Naive thymus-derived CD4-positive, alpha-beta T cell (primary cell): ENCODE measurements at regions not wholly inside any gene's neighbourhood (a gene's known extent, or its start where the extent isn't known, plus 50 kb on each side); places are given as distances from the start of the nearest gene placed in this dataset.

ENCODE experiments used
- ATAC-seq: fragments of 150-1000 bp; cut with Tn5 transposase; 2 replicates; pipeline ENCODE4 v1.10.0; 2021; ENCODE audit warnings: mild to moderate bottlenecking, moderate library complexity
- CTCF ChIA-PET: fragments of 350-600 bp; sonication (Branson Sonifier 250); formaldehyde crosslinking; loops from one replicate; lab custom pipeline; 2021; ENCODE audit warnings: antibody characterized with exemption; lab: Charles Lee
- POLR2A ChIA-PET: fragments of 350-600 bp; sonication (Branson Sonifier 250); formaldehyde crosslinking; loops from one replicate; lab custom pipeline; 2021; ENCODE audit warnings: antibody characterized with exemption, inconsistent platforms; lab: Charles Lee
- DNase-seq, 9 donors: peaks; one replicate each; pipeline versions ENCODE4 v3.0.0 to v3.0.0-alpha.2; 2020 to 2022; ENCODE audit warnings: mixed read lengths in 1 of 9
- H3K27ac ChIP-seq: one replicate; pipeline ENCODE4 v1.7.0; 2013; ENCODE audit warnings: mild to moderate bottlenecking, low read depth, low read length, moderate library complexity
- H3K27me3 ChIP-seq, 2 donors: one replicate each; pipeline ENCODE4 v1.7.0; 2013; ENCODE audit warnings: low read length in 2 of 2, mild to moderate bottlenecking in 2 of 2, moderate library complexity in 2 of 2; ENCODE audit not compliant: control insufficient read depth in 2 of 2, insufficient read depth in 2 of 2
- H3K36me3 ChIP-seq, 3 experiments: 1 replicate in 2 of 3; 2 replicates in 1 of 3; pipeline ENCODE4 v1.7.0; 2013; ENCODE audit warnings: low read length in 3 of 3, mild to moderate bottlenecking in 3 of 3, moderate library complexity in 1 of 3; ENCODE audit not compliant: insufficient read depth in 3 of 3, control insufficient read depth in 2 of 3
- H3K4me1 ChIP-seq, 2 donors: one replicate each; pipeline ENCODE4 v1.7.0; 2013; ENCODE audit warnings: low read length in 2 of 2, mild to moderate bottlenecking in 2 of 2, moderate library complexity in 1 of 2; ENCODE audit not compliant: control insufficient read depth in 2 of 2, insufficient read depth in 2 of 2
- H3K4me3 ChIP-seq: 2 replicates; pipeline ENCODE4 v1.7.0; 2013; ENCODE audit warnings: mild to moderate bottlenecking, low read length
- H3K9me3 ChIP-seq, 3 experiments: 1 replicate in 2 of 3; 2 replicates in 1 of 3; pipeline ENCODE4 v1.7.0; 2013; ENCODE audit warnings: low read length in 3 of 3; ENCODE audit not compliant: control insufficient read depth in 2 of 3
- H3K27ac Mint-ChIP-seq, 9 donors: one replicate each; pipeline ENCODE4 v1.8.0; 2020 to 2022; ENCODE audit warnings: mixed read lengths in 9 of 9, mild to moderate bottlenecking in 8 of 9, moderate library complexity in 5 of 9, inconsistent platforms in 2 of 9
- H3K27me3 Mint-ChIP-seq, 5 donors: one replicate each; pipeline ENCODE4 v1.8.0; 2021 to 2022; ENCODE audit warnings: mixed read lengths in 5 of 5, mild to moderate bottlenecking in 1 of 5
- H3K36me3 Mint-ChIP-seq, 5 donors: one replicate each; pipeline ENCODE4 v1.8.0; 2020 to 2022; ENCODE audit warnings: mixed read lengths in 5 of 5, mild to moderate bottlenecking in 3 of 5, inconsistent platforms in 1 of 5
- H3K4me1 Mint-ChIP-seq, 7 donors: one replicate each; pipeline ENCODE4 v1.8.0; 2020 to 2022; ENCODE audit warnings: mixed read lengths in 7 of 7, mild to moderate bottlenecking in 3 of 7, inconsistent platforms in 1 of 7
- H3K4me3 Mint-ChIP-seq, 10 donors: one replicate each; pipeline ENCODE4 v1.8.0; 2020 to 2022; ENCODE audit warnings: mild to moderate bottlenecking in 10 of 10, mixed read lengths in 10 of 10, moderate library complexity in 6 of 10, inconsistent platforms in 2 of 10
- H3K9me3 Mint-ChIP-seq, 11 donors: one replicate each; pipeline ENCODE4 v1.8.0; 2020 to 2022; ENCODE audit warnings: mixed read lengths in 11 of 11, mild to moderate bottlenecking in 4 of 11, inconsistent platforms in 1 of 11, moderate library complexity in 1 of 11
- intact Hi-C, 2 donors: fragments of 100-400 bp; cut with micrococcal nuclease; formaldehyde crosslinking; loops; one replicate each; pipeline ENCODE4 v1.15.1; 2023

DNA sequence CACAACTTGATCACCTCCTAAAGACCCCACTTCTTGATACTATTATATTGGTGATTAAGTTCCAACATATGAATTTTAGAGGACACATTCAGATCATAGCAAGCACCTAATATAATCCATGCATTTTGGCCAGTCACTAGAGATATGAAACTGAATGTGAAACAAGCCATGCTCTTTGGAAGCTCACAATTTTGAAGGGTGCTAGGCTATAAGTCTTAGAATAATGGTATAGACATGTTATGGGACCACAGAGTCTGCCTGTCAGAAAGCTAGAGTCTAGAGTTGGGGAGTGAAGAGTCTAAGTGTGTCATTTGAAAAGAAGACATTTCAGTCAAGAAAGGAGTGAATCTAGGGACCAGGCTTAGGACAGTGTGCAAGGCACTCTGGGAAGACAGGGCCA, 186.4 kb upstream of the SLC24A5 start:
- H3K27me3 Mint-ChIP-seq: peaks cover 0 to 32% (median 25%) of the 10 kb centered on the region in 5 donors
- H3K27ac Mint-ChIP-seq: no peak overlapping the region
- Histone ChIP-seq H3K36me3 (no peaks in the 10 kb centered on the region), H3K4me1 (no peaks in the 10 kb centered on the region), H3K27me3 (no peaks in the 10 kb centered on the region), H3K4me3 (no peak overlapping the region), H3K27ac (no peak overlapping the region), H3K9me3 (no peaks in the 10 kb centered on the region)
- H3K4me1 Mint-ChIP-seq: peaks cover 0 to 2% (median 0%) of the 10 kb centered on the region in 7 donors
- ChIA-PET POLR2A (no interaction called here), CTCF (no interaction called here)
- DNase-seq: no peak
- intact Hi-C loops: no loop called here
- no peak overlapping the region for H3K4me3 Mint-ChIP-seq
- peaks cover 0 to 8% (median 0%) of the 10 kb centered on the region in 11 donors for H3K9me3 Mint-ChIP-seq
- ATAC-seq: no peak
- H3K36me3 Mint-ChIP-seq: no peaks in the 10 kb centered on the region

DNA sequence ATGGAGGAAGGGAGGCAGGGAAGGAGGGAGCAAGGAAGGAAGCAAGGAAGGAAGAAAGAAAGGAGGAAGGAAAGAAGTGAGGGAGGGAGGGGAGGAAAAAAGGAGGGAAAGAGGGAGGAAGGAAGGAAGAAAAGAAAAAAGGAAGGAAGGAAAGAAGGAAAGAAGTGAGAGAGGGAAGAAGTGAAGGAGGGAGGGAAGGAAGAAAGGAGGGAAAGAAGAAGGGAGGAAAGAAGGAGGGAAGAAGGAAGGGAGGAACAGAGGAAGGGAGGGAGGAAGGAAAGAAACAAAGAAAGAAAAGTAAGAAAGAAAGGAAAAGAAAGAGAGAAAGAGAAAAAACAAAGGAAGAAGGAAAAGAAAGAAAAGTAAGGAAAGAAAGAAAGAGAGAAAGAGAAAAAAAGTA, 183.0 kb upstream of the SLC24A5 start:
- H3K4me3 ChIP-seq: no peak overlapping the region
- intact Hi-C loops: no loop called here
- Mint-ChIP-seq H3K27ac (no peak overlapping the region), H3K4me3 (no peak overlapping the region), H3K9me3 (peaks cover 0 to 8% (median 0%) of the 10 kb centered on the region in 11 donors), H3K27me3 (peaks cover 2 to 18% (median 16%) of the 10 kb centered on the region in 5 donors), H3K4me1 (no peaks in the 10 kb centered on the region), H3K36me3 (no peaks in the 10 kb centered on the region)
- ATAC-seq (no peak), DNase-seq (no peak)
- ChIA-PET POLR2A (no interaction called here), CTCF (no interaction called here)
- no peak overlapping the region for H3K27ac ChIP-seq
- no peaks in the 10 kb centered on the region for H3K9me3 ChIP-seq
- no peaks in the 10 kb centered on the region for H3K36me3 ChIP-seq
- no peaks in the 10 kb centered on the region for H3K27me3 ChIP-seq
- no peaks in the 10 kb centered on the region for H3K4me1 ChIP-seq

DNA sequence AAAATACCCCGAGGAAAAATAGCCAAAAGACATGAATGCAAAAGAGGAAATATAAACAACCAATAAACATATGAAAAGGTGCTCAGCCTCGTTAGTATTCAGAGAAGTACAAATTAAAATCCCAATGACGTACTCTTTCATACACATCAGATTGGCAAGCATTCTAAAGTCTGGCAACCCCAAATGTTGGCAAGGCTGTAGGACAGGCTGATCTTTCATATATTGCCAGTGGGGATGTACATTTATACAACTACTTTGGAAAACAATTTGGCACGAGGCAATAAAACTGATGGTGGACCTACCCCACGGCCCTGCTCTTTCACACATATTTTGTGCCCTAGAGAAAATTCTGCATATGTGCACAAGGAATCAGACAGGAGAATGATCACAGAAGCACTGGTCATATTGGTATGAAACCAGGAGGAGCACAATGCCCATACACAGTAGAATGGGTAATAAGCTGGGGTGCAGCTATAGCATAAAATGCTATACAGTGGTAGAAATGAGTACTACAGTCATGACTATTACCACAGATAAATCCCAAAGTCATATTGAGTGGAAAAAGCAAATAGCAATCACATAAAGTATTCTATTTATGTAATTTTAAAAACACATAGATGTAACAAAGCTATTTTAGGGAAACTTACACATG, 176.0 kb upstream of the SLC24A5 start:
- Mint-ChIP-seq H3K4me1 (no peaks in the 10 kb centered on the region), H3K4me3 (no peak overlapping the region), H3K27me3 (peaks cover 0 to 6% (median 0%) of the 10 kb centered on the region in 5 donors), H3K9me3 (peaks cover 0 to 5% (median 0%) of the 10 kb centered on the region in 11 donors), H3K27ac (no peak overlapping the region), H3K36me3 (no peaks in the 10 kb centered on the region)
- ChIA-PET CTCF (no interaction called here), POLR2A (no interaction called here)
- Histone ChIP-seq H3K4me3 (no peak overlapping the region), H3K27ac (no peak overlapping the region), H3K9me3 (no peaks in the 10 kb centered on the region), H3K4me1 (no peaks in the 10 kb centered on the region), H3K27me3 (no peaks in the 10 kb centered on the region), H3K36me3 (no peaks in the 10 kb centered on the region)
- no peak for DNase-seq
- no peak for ATAC-seq
- intact Hi-C loops: no loop called here

DNA sequence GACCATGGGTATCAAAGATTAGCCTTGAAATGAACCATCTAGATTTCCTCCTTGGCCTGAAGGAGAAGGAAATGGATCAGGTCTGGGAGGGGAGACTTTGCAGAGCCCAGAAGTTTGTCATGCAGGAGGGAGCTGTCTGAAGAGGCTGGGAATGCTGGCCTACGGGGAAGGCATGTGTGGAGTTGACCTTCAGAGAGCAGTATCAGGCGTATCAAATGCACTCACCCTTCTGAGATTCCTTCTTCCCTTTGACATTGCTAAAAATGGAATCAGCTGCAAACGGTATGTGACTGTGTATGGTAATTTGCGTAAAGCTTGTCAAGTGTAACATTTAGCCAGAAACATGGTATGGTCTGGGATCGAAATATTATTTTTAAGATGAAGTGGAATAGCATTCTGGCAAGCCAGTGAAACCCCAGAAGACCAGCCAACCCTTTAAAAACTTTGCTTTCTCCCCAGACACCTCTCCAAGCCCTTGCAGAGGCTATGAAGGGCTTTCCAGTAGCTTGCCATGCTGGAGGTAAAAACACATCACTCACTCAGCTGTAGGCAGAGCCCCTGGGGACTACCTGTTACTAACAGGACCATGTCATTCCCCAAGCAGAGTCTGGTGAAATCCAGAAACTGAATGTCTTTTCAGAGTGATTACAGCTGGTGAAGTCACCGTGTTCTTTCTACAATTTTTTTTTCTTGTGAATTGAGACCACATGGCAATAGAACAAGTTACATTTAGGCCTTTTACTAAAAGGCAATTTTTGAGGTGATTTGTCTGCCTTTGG, 174.7 kb upstream of the SLC24A5 start:
- Mint-ChIP-seq H3K4me3 (no peak overlapping the region), H3K36me3 (no peaks in the 10 kb centered on the region), H3K27ac (no peak overlapping the region), H3K4me1 (no peaks in the 10 kb centered on the region), H3K9me3 (peaks cover 0 to 5% (median 3%) of the 10 kb centered on the region in 11 donors), H3K27me3 (peaks cover 0 to 6% (median 4%) of the 10 kb centered on the region in 5 donors)
- ATAC-seq (no peak), DNase-seq (no peak)
- ChIA-PET CTCF (no interaction called here), POLR2A (no interaction called here)
- Histone ChIP-seq H3K27me3 (no peaks in the 10 kb centered on the region), H3K9me3 (no peaks in the 10 kb centered on the region), H3K36me3 (no peaks in the 10 kb centered on the region), H3K4me3 (no peak overlapping the region), H3K27ac (no peak overlapping the region), H3K4me1 (no peaks in the 10 kb centered on the region)
- intact Hi-C loops: no loop called here

DNA sequence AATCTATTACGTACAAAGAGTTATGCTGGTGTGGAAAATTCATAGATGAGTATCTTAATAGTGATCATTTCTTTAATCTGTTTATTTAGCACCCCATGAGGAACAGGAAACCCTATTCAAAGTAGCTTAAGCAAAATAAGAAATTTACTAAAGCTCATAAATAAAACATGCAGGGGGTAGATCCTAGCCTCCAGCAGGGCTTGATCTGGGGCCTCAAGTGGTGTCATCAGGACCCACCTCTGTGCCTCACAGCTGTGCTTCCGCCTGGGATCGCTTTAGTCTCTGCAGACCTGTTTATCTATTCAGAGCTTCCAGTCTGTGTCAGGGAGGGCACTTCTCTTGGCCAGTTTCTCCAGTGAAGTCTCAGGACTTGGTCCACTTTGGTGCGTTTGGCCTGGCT, 171.0 kb upstream of the SLC24A5 start:
- Histone ChIP-seq H3K27me3 (no peaks in the 10 kb centered on the region), H3K9me3 (no peaks in the 10 kb centered on the region), H3K36me3 (no peaks in the 10 kb centered on the region), H3K4me3 (no peak overlapping the region), H3K27ac (no peak overlapping the region), H3K4me1 (no peaks in the 10 kb centered on the region)
- no peaks in the 10 kb centered on the region for H3K4me1 Mint-ChIP-seq
- no peaks in the 10 kb centered on the region for H3K36me3 Mint-ChIP-seq
- peaks cover 0 to 9% (median 4%) of the 10 kb centered on the region in 5 donors for H3K27me3 Mint-ChIP-seq
- no peak for ATAC-seq
- peaks cover 0 to 7% (median 1%) of the 10 kb centered on the region in 11 donors for H3K9me3 Mint-ChIP-seq
- no peak overlapping the region for H3K27ac Mint-ChIP-seq
- CTCF ChIA-PET: no interaction called here
- DNase-seq: no peak
- intact Hi-C loops: no loop called here
- POLR2A ChIA-PET: no interaction called here
- no peak overlapping the region for H3K4me3 Mint-ChIP-seq

DNA sequence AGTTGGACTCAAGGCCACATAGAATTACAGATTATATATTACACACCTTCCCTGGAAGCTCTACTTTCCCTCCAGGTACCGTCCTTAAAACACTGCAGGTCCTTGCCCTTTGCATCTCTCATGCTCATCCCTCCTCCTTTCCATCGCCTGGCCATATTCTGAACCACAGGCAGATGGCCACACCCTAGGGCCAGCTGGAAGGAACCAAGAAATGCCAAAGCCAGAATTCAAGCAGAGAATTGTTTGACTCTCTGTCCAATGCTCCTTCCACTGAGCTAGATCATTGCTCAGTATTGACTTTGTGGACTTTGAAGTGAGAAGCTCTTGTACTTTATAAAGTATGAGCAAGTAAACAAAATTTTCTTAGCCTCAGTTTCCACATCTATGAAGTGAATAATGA, 170.3 kb upstream of the SLC24A5 start:
- Mint-ChIP-seq H3K4me3 (no peak overlapping the region), H3K27ac (no peak overlapping the region), H3K36me3 (no peaks in the 10 kb centered on the region), H3K27me3 (peaks cover 0 to 9% (median 4%) of the 10 kb centered on the region in 5 donors), H3K4me1 (no peaks in the 10 kb centered on the region), H3K9me3 (peaks cover 0 to 7% (median 1%) of the 10 kb centered on the region in 11 donors)
- Histone ChIP-seq H3K27ac (no peak overlapping the region), H3K9me3 (no peaks in the 10 kb centered on the region), H3K4me3 (no peak overlapping the region), H3K4me1 (no peaks in the 10 kb centered on the region), H3K36me3 (no peaks in the 10 kb centered on the region), H3K27me3 (no peaks in the 10 kb centered on the region)
- POLR2A ChIA-PET: no interaction called here
- DNase-seq: no peak
- no peak for ATAC-seq
- intact Hi-C loops: no loop called here
- CTCF ChIA-PET: no interaction called here

DNA sequence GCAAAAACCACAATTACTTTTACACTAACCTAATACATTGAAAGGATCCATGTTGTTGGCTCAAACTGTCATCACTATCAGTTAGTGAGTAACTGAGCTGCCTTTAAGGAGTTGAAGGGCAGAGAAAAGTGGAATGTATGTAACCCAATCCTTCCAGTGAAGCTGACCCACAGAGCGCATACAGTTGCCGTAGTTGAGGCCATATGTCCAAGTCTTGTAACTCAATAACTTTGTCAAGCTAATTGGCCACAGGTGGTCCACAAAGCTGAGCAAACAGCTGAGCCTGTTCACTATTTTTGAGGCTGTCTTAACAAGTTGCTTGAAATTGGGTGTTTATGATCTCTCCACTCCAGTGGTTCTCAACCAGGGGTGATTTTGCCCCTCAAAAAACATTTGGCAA, 169.0 kb upstream of the SLC24A5 start:
- peaks cover 0 to 6% (median 3%) of the 10 kb centered on the region in 11 donors for H3K9me3 Mint-ChIP-seq
- Histone ChIP-seq H3K36me3 (no peaks in the 10 kb centered on the region), H3K4me1 (no peaks in the 10 kb centered on the region), H3K27me3 (no peaks in the 10 kb centered on the region), H3K4me3 (no peak overlapping the region), H3K9me3 (no peaks in the 10 kb centered on the region), H3K27ac (no peak overlapping the region)
- H3K4me3 Mint-ChIP-seq: no peak overlapping the region
- intact Hi-C loops: no loop called here
- H3K36me3 Mint-ChIP-seq: peaks cover 0 to 2% (median 0%) of the 10 kb centered on the region in 5 donors
- ChIA-PET POLR2A (no interaction called here), CTCF (no interaction called here)
- ATAC-seq (no peak), DNase-seq (no peak)
- peaks cover 0 to 18% (median 3%) of the 10 kb centered on the region in 5 donors for H3K27me3 Mint-ChIP-seq
- no peaks in the 10 kb centered on the region for H3K4me1 Mint-ChIP-seq
- H3K27ac Mint-ChIP-seq: no peak overlapping the region
